NCI-H82 (cell line): ENCODE measurements at regions not wholly inside any gene's neighbourhood (a gene's known extent, or its start where the extent isn't known, plus 50 kb on each side); places are given as distances from the start of the nearest gene placed in this dataset.
A peak's percentile ranks its signal among the peaks of the same experiment; 100 is the strongest.
"Not testable (repeated sequence)": the region's sequence is repeated elsewhere in the genome, so short reads cannot be mapped to it uniquely, and the experiment has no call there.

ENCODE experiments used
- DNase-seq: peaks from one replicate; lab custom pipeline; 2025; lab: John Stamatoyannopoulos, UW

- DNase-seq: no peak
These were observed 165.0 kb downstream of the VEGFA start for GRCh38 chr6:43934803-43935602.

- DNase-seq: no peak
These were observed 164.3 kb downstream of the VEGFA start for GRCh38 chr6:43934183-43934802.

- no peak for DNase-seq
These were observed 163.3 kb downstream of the VEGFA start for GRCh38 chr6:43933148-43933885.

GRCh38 chr6:43932259-43933147 lies 162.5 kb downstream of the VEGFA start:
- DNase-seq: no peak

GRCh38 chr6:43931201-43931600 lies 161.2 kb downstream of the VEGFA start:
- DNase-seq: no peak

GRCh38 chr6:43930440-43931154 lies 160.6 kb downstream of the VEGFA start:
- no peak for DNase-seq

- no peak for DNase-seq
These were observed 159.5 kb downstream of the VEGFA start for GRCh38 chr6:43929511-43929910.

- peak; percentile 39 for DNase-seq
These were observed 157.7 kb downstream of the VEGFA start for GRCh38 chr6:43927532-43928210.

- DNase-seq: peak; percentile 87
These were observed 156.9 kb downstream of the VEGFA start for GRCh38 chr6:43926634-43927531.

GRCh38 chr6:43925636-43926139 lies 155.7 kb downstream of the VEGFA start:
- not testable (repeated sequence) for DNase-seq

- DNase-seq: no peak
These were observed 154.3 kb downstream of the VEGFA start for GRCh38 chr6:43924222-43924702.

GRCh38 chr6:43923376-43924221 lies 153.6 kb downstream of the VEGFA start:
- no peak for DNase-seq

GRCh38 chr6:43922426-43923375 lies 152.7 kb downstream of the VEGFA start:
- DNase-seq: no peak

GRCh38 chr6:43921548-43922425 lies 151.8 kb downstream of the VEGFA start:
- DNase-seq: no peak

GRCh38 chr6:43921039-43921438 lies 151.0 kb downstream of the VEGFA start:
- no peak for DNase-seq

- DNase-seq: no peak
These were observed 149.8 kb downstream of the VEGFA start for GRCh38 chr6:43919774-43920173.
